Osteocyte (in vitro differentiated cells): ENCODE measurements at regions not wholly inside any gene's neighbourhood (a gene's known extent, or its start where the extent isn't known, plus 50 kb on each side); places are given as distances from the start of the nearest gene placed in this dataset.
A peak's percentile ranks its signal among the peaks of the same experiment; 100 is the strongest.

Source experiments
- DNase-seq: peaks from one replicate; pipeline ENCODE4 v3.0.0; 2021; ENCODE audit warnings: mixed read lengths; ENCODE audit not compliant: unreplicated experiment; ENCODE audit errors: extremely low spot score
- H3K27ac Mint-ChIP-seq: one replicate; pipeline ENCODE4 v1.8.0; 2021; ENCODE audit warnings: mild to moderate bottlenecking, mixed read lengths; ENCODE audit not compliant: unreplicated experiment
- H3K27me3 Mint-ChIP-seq: one replicate; pipeline ENCODE4 v1.8.0; 2021; ENCODE audit warnings: mixed read lengths; ENCODE audit not compliant: unreplicated experiment
- H3K36me3 Mint-ChIP-seq: one replicate; pipeline ENCODE4 v1.8.0; 2021; ENCODE audit warnings: mixed read lengths; ENCODE audit not compliant: unreplicated experiment
- H3K4me1 Mint-ChIP-seq: one replicate; pipeline ENCODE4 v1.8.0; 2021; ENCODE audit warnings: mixed read lengths; ENCODE audit not compliant: unreplicated experiment
- H3K4me3 Mint-ChIP-seq: one replicate; pipeline ENCODE4 v1.8.0; 2021; ENCODE audit warnings: mild to moderate bottlenecking, moderate library complexity, mixed read lengths; ENCODE audit not compliant: unreplicated experiment
- H3K9me3 Mint-ChIP-seq: one replicate; pipeline ENCODE4 v1.8.0; 2021; ENCODE audit warnings: mixed read lengths; ENCODE audit not compliant: unreplicated experiment
- TF ChIP-seq, protein P1 (sequence below): fragments of 200-600 bp; sonication (generic); IDR thresholded peaks from 2 replicates; pipeline ENCODE4 v1.5.0; 2021; ENCODE audit warnings: antibody characterized with exemption, mild to moderate bottlenecking, moderate library complexity

DNA sequence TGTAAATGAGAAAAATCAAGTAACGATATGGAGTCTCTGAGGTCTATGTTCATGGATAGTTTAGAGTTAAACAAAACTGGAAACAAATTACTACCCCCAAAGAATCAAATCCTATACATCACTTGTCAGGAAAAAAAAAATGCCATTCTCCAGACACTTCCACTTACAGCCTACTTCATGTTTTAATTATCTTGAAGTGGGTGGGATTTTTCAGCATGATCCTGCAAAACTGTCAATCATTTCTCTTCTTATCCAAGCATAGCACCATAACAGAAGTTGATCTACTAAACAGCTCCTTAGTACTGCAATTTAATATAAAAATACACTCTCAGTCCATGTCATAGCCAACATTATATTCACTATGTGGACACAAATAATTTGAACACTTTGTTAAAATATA, 833.9 kb downstream of the TUSC7 start:
- peaks cover 6% of the 10 kb centered on the region for H3K4me1 Mint-ChIP-seq
- no peak overlapping the region for H3K4me3 Mint-ChIP-seq
- TF ChIP-seq, protein P1, sequence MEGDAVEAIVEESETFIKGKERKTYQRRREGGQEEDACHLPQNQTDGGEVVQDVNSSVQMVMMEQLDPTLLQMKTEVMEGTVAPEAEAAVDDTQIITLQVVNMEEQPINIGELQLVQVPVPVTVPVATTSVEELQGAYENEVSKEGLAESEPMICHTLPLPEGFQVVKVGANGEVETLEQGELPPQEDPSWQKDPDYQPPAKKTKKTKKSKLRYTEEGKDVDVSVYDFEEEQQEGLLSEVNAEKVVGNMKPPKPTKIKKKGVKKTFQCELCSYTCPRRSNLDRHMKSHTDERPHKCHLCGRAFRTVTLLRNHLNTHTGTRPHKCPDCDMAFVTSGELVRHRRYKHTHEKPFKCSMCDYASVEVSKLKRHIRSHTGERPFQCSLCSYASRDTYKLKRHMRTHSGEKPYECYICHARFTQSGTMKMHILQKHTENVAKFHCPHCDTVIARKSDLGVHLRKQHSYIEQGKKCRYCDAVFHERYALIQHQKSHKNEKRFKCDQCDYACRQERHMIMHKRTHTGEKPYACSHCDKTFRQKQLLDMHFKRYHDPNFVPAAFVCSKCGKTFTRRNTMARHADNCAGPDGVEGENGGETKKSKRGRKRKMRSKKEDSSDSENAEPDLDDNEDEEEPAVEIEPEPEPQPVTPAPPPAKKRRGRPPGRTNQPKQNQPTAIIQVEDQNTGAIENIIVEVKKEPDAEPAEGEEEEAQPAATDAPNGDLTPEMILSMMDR: no peak
- no peaks in the 10 kb centered on the region for H3K36me3 Mint-ChIP-seq
- no peaks in the 10 kb centered on the region for H3K9me3 Mint-ChIP-seq
- H3K27ac Mint-ChIP-seq: no peak overlapping the region
- DNase-seq: no peak
- no peaks in the 10 kb centered on the region for H3K27me3 Mint-ChIP-seq

DNA sequence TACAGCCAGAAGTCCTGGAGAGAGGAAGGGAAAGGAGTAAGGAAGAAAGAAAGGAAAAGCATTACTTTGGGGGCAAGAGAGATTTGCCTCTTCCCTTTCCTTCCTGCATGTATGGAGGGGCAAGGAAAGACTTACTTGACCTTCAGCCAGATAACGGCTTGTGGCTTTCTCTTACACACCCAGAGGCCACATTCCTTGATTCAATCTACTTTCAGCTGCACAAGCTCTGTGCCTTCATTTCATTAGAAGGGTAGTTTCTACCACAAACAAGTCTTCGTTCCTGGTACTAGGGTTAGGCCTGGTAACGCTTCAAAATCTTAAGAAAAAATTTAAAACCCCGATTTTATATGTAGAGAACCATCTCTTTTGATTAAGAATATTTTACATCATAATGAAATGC, 835.9 kb downstream of the TUSC7 start:
- Mint-ChIP-seq H3K36me3 (no peaks in the 10 kb centered on the region), H3K4me1 (peaks cover 6% of the 10 kb centered on the region), H3K27me3 (no peaks in the 10 kb centered on the region), H3K9me3 (no peaks in the 10 kb centered on the region), H3K4me3 (no peak overlapping the region), H3K27ac (no peak overlapping the region)
- TF ChIP-seq, protein P1: no peak
- DNase-seq: no peak

DNA sequence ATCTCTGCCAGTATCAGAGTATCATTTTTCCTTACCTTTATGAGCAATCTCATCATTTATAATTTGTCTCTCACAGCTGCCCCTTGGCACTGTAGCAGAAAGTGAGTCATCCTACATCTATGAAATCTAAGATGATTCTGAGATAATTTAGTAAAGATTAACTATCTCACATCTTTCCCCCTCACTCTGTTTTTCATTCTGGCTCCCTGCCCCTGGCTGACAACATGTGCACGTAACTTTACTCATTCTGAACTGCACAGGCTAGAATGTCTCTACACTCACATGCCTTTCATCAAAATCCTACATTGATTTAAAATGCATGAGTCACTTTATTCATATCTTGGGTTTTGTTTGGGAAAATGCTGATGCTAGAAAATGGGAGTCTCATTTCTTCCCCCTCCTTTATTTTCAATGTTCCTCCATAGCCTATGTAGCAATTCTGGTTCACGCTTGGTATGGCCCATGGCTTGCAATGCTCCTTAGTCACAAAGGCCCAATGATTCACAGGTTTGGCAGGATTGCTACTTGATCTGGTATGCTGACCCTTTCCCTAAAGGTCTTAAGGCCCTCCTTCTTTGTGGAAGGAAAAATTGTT, 838.5 kb downstream of the TUSC7 start:
- H3K4me1 Mint-ChIP-seq: peaks cover 6% of the 10 kb centered on the region
- DNase-seq: no peak
- no peak overlapping the region for H3K4me3 Mint-ChIP-seq
- H3K9me3 Mint-ChIP-seq: no peaks in the 10 kb centered on the region
- H3K27ac Mint-ChIP-seq: no peak overlapping the region
- TF ChIP-seq, protein P1: no peak
- no peaks in the 10 kb centered on the region for H3K36me3 Mint-ChIP-seq
- peaks cover 2% of the 10 kb centered on the region for H3K27me3 Mint-ChIP-seq

DNA sequence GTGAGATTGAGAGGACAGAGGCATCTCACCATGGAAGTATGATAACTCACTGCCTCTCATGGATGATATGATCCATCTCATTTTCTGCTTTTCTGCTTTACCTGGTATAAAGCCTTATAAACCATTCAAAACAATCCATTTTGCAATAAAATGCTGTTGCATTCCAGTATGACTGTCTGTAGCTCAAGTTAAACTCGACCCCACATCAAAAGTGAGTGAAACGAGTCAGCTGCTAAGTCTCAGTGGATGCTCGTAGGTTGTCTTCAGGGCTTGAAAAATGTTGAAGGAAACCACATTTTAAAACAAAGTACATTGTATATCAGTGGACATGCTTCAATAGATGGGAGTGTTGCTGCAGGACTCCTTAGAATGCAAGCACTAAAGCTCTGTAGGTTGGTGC, 839.0 kb downstream of the TUSC7 start:
- H3K4me1 Mint-ChIP-seq: peaks cover 6% of the 10 kb centered on the region
- H3K27ac Mint-ChIP-seq: no peak overlapping the region
- no peaks in the 10 kb centered on the region for H3K36me3 Mint-ChIP-seq
- TF ChIP-seq, protein P1: no peak
- H3K27me3 Mint-ChIP-seq: peaks cover 2% of the 10 kb centered on the region
- no peak for DNase-seq
- no peak overlapping the region for H3K4me3 Mint-ChIP-seq
- no peaks in the 10 kb centered on the region for H3K9me3 Mint-ChIP-seq

DNA sequence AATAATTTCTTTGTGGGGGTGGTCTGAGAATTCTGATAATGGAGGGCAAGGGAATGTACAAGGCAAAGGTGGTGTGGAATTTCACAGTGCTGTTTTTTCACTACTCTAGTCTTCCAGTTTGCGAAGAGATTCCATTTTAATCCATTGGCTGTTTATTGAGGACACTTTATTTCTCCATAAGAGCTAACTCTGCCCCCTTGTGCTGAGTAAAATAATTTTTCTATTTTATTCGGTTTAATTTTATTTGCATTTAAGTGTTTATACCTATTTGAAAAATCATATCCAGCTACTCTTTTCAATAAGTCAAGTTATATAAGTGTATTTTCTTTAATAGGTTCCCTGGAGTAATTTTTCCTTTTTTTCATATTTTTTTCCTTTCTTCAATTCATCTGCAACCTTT, 840.1 kb downstream of the TUSC7 start:
- DNase-seq: no peak
- Mint-ChIP-seq H3K4me1 (peaks cover 6% of the 10 kb centered on the region), H3K27me3 (peaks cover 2% of the 10 kb centered on the region), H3K27ac (no peak overlapping the region), H3K9me3 (peaks cover 3% of the 10 kb centered on the region), H3K4me3 (no peak overlapping the region), H3K36me3 (no peaks in the 10 kb centered on the region)
- TF ChIP-seq, protein P1: peak; percentile 25
